Stimulated activated CD8-positive, alpha-beta memory T cell treated with anti-CD3 and anti-CD28 coated beads, Interleukin-7, amount 100 ng/mL, for 24 hours (primary cell): ENCODE measurements at regions not wholly inside any gene's neighbourhood (a gene's known extent, or its start where the extent isn't known, plus 50 kb on each side); places are given as distances from the start of the nearest gene placed in this dataset.

Experiments used
- DNase-seq: peaks from one replicate; pipeline ENCODE4 v3.0.0-alpha.2; 2020; ENCODE audit warnings: low read depth

DNA sequence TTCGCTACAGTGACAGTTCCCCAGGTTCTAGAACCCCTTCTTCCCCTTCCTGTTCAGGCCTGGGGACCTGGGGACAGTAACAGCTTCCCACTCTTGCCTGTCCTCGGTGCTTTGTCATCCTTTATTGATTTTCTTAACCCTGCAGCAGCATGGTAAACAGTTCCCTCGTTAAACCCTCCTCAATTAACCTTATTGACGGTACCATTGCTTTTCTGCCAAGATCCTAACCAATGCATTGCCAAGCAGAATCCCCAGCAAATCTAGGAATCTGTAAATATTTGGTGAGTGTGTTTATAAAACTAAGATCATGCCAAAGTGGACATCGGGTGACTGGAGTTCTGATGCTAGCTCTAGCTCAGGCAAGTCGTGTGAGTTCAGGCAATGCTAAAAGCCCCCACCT is 99.6 kb upstream of the KAZN start:
- DNase-seq: no peak

DNA sequence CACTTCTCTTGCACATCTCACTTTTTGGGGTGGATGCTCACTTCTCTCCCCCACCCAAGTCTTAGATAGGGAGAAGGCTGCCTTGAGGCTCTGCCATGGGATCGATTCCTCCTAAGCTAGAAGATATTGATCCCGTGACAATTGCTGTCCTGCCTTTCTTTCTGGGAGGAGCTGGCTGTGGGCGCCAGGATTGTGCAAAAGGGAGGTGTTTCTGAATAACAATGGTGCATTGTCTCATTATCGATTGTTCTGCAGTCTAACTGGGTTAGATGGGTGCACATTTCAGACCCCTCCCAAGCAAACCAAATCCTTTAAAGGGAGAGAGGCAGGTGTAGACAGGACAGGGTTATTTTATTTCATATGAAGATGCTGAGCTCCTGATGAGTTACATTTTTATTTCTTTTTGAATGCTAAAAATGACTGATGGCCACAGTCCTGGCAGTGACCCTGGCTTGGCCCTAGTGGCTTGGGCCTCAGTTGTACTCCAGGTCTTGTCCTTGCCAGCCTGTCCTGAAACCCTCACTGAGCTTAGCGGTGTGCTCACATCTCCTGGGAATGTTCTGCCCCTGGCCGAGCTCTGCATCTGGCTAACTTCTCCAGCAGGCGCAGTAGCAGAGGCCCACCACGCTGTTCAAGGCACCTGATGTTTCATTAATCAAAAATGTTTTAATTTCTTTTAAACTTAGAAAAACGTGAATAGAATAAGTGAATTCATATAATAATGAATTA is 99.0 kb upstream of the KAZN start:
- DNase-seq: no peak

DNA sequence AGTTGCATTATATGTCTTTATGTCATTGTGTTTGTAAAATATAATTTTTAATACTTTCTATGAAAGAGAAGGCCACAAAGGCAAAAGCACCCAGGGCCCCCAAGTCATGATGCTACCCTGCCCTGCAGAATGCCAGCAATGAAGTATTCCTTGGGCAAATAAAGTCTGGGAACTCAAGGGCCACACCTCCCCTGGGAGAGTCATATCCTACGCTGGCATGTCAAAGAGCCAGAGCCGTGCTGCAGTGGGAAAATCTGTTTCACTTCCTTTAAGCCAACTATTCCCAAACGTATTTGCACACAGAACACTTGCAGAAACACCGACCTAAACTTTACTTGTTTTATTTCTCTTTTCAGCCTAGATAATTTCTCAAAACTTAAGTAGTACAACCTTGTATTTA is 98.4 kb upstream of the KAZN start:
- no peak for DNase-seq

DNA sequence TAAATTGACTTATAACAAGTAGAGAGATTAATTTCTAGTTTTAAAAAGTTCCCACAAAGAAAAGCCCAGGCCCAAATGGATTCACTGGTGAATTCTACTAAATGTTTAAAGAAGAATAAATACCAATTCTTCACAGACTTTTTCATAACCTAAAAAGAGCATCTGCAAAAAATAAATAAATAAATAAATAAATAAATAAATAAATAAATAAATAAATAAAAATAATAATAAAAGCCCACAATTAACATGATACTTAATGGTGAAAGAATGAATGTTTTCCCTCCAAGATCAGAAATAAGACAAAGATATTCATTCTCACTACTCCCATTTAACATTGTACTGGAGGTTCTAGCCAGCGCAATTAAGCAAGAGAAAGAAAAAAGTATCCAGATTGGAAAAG is 97.6 kb upstream of the KAZN start:
- DNase-seq: no peak

DNA sequence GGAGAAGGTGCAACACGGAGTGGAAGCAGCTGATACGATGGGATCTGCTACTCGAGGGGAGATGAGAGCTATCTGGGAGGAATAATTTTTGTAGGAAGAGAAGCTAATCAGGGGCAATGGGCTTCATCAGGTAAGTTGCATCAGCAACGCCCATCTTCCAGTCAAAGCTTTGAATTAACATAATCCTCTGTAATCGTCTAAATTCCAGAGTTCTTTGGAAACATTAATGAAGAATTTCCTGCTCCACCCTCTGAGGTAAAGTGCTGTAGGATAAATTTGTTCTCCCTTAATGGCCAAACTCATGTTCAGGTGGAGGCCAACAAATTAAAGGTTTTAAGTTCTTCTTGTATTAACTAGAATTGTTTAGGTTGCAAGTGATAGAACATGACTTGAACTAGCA is 94.0 kb upstream of the KAZN start:
- no peak for DNase-seq

DNA sequence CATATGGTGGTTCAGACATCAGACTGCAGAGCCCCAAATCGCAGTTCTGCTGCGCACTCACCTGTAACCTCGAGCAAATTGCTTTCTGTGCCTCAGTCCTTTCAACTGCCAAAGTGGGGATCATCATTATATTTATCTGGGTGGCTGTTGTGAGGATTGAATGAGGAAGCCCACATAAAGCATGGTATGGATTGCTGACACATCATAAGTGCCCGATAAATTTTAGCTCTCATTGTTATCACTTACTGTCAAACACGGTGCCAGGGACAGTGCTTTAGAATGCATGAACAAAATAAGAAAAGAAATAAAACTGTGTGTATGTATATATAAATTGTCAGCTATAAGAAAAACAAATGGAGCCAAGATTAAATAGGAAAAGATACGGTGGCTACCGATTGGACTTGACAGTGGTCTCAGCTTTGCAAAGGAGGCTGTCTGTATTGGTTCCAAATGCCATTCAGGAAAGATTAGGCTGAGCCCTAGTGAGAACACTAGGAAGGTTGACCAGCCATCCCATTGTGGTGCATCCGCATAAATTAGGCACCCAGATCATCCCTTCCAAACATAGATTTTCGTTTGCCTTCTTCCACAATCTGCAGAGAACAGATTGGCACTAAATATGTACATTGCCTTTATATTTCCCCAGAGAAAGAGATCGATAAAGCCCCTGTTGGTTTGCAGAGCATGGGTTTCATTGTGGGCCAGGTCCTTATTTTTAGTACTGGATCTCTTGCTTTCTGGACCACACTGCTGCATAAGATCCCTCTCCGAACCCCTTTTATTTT is 91.8 kb upstream of the KAZN start:
- no peak for DNase-seq

DNA sequence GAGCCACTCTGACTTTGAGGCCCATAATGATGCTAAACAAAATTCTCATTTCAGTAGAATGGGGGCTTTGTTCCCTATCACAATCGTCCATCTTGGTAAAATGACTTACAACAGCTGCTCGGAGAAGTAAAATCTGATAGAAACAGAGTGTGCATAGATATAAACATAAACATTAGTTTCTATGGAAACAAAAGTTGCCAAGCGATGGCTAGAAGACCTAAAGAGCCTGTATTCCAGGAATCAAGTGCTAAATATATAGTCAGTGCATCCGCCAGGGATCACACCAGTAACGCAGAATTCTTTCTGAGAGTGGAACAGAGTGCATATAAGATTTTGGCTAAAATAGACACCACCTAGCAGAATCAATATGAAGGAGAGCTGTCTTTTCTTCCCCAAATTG is 91.2 kb upstream of the KAZN start:
- DNase-seq: no peak

DNA sequence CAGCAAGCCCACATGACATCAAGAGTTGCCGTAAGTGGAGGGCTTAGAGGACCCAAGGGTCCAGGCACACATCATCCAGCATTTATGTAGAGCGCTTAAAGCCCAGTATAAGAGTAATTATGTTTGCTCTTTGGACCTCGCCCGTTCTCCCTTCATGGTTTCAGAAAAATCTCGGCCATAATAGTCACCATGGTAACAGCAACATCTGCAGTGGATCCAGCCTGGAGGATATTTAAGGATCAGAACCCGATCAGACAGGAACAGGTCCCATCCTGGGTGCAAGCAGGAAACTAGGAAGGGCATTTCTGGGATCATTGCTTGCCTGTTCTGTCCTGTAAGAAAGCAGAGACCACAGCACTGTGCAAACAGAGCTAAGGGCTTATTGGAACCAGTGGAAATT is 89.9 kb upstream of the KAZN start:
- DNase-seq: no peak

DNA sequence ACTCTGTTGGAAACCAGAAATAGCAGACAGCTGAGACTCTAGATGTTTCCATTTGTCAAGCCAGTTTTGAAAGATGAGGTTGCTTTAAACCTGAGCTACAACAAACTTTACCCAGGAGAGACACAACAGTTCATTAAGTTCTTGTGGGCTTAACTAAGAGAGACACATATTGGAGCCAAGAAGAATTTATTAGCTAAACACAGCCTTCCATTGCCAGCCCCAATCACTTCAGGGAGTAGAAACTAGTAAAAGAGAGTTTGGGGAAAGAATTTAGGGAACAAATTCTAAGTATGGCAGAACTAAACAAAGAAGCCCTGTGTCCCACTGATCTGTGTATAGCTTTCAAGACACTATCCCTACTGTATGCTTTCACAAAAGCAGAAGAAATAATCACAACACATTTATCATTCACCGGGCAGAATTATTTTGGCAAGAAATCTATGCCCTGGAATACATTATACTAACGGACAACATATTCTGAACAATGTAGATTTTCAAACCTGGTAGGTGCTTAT is 87.3 kb upstream of the KAZN start:
- no peak for DNase-seq

DNA sequence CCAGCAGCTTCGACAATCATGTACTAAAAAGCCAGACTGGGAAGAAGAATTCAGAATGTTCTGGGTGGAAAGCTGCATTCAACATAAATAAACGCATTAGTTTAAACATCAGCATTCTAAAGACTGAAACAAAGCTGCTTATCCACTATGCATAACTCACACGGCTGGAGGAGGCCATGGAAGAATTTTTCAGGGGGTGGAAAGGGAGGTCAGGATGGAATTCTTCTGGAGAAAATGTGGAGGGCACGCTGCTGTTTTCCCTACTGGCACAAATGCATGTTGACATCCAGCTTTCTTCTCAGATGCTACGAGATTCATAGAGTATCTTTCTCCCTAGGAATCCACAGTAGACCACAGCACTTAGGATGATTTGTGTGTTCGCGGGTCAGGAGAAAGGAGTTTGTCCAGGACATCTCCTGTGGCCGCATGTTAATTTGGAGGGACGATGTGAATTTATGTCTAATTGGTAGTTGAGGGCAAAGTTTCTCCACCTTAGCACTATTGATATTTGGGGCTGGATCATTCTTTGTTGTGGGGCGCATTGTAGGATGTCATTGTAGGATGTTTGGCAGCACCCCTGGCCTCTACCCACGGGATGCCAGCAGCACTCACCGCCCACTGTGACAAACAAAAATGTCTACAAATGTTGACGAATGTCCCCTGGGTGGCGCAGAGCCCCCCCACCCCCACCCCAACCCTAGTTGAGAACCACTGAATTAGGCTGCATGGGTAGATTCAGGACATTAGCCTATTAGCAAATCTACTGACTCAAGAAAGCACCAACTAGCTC is 86.5 kb upstream of the KAZN start:
- no peak for DNase-seq

DNA sequence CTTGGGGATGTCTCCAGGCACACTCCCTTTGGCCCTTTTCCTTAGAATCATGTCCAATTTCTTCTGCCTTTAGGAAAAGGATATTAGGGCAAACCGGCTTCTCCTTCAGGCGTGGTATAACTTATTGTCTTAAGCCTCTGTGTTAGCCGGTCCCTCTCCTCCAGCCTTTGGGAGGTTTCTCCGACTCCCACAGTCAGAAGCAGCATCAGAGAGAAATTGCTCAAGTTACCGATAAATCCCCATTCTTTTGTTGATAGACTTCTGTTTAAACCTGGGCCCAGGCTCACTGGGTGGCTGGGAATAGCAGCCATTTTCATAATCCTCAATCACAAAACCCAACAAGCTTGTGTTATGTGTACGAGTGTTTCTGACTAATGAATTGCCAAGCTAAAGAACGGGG is 85.4 kb upstream of the KAZN start:
- no peak for DNase-seq

DNA sequence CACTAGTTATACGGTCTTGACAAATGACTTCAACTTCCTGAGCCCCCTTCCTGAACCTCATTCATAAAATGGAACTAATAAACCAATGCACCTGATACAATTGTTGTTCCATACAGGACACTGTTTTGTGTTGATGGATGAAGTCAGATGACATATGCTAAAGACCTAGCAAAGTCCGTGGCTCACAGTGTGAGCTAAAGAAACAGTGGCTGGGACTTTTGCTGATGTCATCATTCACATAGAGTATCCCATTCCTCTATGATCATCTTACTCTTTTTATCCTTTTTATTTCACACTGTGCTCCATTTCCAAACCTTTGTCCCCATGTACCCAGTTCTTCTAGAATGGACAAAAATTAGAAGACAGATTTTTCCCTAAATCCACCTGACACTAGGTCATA is 83.7 kb upstream of the KAZN start:
- no peak for DNase-seq

DNA sequence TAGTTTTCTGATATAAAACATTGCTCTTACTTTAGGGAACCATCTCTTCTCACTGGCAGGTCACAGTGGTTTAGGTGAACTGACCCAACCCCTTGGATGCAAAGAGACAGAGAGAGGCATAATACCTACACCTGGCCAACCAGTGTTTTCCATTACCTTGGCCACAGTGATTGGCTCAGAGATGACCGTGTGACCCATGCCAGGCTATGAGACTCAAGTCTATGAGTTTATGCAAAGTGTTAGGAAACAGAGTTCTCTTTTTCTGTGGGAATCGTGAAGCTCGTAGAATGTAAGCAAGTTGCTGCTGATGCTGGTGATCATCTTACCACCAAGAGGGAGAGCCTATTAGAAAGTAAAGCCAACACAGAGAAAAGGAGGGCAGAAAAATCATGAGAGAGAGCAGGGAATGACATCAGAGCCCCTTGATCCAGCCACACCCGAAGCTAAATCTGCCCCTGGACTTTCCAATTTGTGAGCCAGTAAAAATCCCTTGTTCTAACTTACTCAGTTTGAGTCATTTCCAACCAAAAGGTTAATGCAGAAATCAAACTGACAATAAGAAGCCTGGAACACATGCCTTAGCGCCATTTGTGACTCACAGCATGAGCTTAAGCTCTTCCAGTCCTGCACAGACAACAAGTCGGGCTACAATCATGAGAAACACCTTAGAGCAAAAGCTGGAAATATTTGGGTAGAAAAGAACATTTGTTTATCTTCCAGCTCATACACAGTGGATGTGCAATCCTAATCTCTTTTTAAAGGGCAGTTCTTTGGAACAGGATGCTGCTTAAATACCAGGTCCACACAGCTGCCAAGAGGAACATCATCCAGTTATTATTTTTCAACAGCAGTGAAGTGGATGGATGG is 81.3 kb upstream of the KAZN start:
- DNase-seq: no peak

DNA sequence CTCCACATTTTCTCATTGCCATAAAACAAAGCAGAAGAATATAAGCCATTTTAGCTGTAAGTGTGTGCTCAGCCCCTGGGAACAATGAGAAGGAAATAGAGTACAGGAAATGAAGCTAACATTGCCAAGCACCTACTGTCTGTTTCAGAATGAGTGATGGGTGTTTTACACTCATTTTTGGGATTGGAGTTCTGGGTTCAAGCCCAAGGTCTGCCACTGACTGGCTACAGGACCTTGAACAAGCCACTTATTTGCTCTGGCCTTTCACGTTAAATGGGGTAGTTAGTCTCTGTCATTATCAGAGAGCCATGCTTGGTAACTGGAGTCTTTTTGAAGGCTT is 80.7 kb upstream of the KAZN start:
- DNase-seq: no peak

DNA sequence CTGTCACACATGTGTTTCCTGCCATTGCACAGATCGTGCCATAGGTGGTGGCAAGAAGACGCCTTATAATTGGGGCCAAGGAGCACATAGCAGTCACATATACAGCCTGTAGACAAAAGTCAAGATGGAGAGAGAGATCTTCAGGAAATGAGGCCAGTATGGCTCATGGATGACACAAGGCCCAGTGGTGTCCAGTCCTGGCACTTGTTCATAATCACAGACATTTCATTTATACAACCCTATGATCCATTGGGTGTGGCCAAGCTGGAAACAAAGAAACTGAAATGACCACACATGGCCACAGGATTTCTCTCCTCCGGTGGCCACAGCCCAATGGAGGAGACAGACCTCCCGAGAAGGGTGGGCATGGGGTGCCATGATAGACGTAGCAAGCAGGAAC is 78.5 kb upstream of the KAZN start:
- DNase-seq: no peak

DNA sequence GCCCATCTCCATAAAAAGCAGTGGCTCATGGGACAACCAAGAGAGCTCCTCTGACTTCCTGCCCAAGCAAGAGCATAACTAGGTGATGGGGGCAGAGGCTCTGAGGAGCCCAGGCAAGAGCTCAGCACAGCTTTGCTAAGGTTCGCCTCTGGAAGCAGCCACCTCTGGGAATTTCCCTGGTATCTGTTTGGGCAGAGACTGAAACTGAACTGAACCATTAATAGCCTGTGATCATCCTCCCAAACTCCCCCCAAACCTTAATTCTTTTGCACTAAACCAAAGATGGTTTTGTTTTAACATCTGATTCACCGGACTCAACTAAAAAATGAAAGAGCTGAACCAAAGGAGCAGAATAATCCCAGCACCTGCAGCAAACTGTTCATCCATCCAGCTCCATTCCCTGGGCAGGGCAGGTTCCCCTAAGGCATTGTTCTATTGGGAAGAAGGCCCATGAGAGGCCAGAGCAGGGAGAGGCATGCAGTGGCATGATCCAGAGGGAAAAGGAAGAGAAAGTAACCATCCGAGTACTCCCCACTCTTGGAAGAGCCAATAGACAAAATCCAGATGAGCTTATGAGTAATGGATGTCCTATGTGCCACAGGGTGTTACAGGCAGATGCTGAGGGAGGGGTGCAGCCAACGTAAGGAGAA is 77.8 kb upstream of the KAZN start:
- DNase-seq: no peak

DNA sequence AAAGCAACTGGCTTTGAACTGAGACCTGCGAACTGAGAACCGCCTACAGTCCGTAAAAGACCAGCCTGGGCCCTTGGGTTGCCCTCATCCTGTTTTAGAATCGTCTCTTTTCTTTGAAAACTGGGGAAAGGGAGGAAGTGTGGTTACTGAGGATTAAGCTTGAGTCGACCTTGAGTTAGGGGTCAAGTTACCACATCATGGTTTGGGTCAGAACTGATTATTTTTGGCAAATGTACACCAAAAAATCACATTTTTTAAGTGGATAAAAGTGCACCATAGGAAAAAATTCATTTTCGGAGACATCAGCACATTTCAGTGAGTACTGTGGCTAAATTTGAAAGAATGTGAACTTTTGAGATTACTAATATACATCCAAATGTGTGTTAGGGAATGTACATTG is 76.9 kb upstream of the KAZN start:
- DNase-seq: no peak

DNA sequence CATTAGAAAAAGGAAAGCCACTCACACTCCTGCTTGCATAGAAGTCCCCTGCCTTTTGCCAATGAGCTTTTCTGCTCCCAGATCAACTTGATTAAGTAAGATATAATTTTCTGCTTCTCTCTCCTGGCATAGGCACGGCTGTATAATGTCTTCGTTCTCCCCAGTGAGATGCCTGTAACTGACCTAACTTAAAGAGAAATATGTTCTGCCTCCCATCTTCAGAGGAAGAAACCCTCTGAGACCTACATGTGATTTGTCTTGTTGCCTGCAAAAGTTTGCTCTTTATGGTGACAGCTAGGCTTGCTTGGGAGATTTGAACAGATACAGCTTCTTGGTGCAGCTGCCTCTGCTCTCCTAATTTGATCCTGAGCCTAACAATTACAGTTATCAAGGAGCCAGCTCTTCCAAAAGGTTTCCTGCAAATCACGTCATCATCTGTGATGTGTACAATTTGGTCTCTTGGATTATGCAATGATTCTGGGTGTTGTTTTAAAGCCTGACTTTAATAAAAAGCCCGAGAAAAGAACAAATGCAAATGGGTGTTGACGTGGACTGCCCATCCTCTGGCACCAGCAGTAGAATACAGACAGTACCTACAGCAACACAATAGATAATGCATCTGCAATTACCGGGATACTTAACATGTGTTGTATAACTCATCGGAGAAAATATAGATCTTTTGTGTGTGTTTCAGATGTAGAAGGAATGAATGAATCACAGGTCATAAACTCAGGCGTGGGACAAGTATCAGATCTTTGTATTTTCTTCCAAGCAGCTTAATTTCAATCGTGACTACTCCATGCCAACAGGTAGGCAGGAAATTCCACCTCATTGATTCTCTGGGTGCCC is 76.2 kb upstream of the KAZN start:
- DNase-seq: no peak

DNA sequence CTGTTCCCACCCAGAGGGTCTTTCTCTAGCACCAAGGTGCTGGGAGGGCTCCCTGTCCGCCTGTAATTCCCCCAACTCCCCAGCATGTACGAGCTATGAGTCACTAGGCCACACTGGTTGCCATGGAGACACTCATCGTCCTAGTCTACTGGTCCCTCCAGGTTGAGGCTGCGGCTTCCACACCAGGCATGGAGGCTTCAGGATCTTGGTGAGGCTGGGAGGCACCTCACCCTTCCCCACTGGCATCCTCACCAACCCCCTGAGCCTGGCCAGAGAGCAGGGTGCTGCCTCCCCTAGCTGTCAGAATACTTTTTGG is 75.6 kb upstream of the KAZN start:
- no peak for DNase-seq

DNA sequence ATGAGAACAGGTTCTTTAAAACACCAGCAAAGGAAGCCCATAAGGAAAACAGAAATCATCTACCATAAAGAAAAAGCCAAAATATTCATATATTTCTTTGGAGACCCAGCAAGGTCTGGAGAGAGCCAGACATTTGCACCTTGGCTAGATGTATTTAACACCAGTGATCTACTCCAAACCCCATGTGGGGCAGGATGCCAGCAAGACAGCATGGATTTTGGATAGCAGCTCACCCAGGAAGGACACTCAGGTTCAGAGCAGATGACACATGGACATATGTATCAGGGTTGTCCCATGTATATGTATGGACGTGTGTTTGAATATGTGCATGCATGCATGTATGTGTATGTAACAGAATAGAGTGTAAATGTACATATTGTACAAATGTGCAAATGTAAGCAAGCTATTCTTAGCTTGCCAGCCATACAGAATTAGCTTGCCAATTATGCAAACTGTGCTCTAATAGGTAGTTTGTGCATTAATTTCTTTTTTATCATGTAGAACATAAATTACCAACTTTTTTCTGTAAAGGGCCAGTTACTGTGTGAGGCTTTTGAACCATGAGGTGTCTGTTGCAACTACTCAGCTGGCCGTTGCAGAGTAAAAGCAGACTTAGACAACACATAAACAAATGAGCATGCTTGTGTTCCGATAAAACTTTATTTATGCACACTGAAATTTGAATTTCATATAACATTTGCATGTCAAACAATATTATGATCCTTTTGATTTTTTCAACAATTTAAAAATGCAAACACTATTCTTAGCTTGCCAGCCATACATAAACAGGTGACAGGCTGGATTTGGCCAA is 73.5 kb upstream of the KAZN start:
- no peak for DNase-seq
